ENCODE measurements at regions not wholly inside any gene's neighbourhood (a gene's known extent, or its start where the extent isn't known, plus 50 kb on each side); places are given as distances from the start of the nearest gene placed in this dataset.

GRCh38 chr6:133796235-133796634, 92.7 kb upstream of the TCF21 start:
- no TSS peak for BruUV-seq (replicated peaks)
- ChIA-PET CTCF (no interaction called here), POLR2A (no interaction called here)
- Histone ChIP-seq H4K20me1 (replicated peaks; ENCODE audit: control insufficient read depth, extremely low read depth, insufficient read depth, low read length) (no peaks in the 10 kb centered on the region), H2AFZ (ENCODE audit: low read depth, low read length) (no peak overlapping the region), H3K9ac (replicated peaks; ENCODE audit: extremely low read depth, insufficient read depth, low read length) (no peak overlapping the region), H3K4me1 (ENCODE audit: control insufficient read depth, extremely low read depth, insufficient read depth, low read length) (no peaks in the 10 kb centered on the region), H3K9me1 (replicated peaks; ENCODE audit: control insufficient read depth, extremely low read depth, insufficient read depth, low read length) (no peaks in the 10 kb centered on the region), H3K4me2 (ENCODE audit: insufficient read depth, low read length) (no peak overlapping the region), H3K79me2 (ENCODE audit: control insufficient read depth, insufficient read depth, low read length) (no peaks in the 10 kb centered on the region), H3K4me3 (replicated peaks in 1 of 3; ENCODE audit: insufficient read depth in 1 of 3, low read depth in 1 of 3, low read length in 3 of 3) (no peak overlapping the region), H3K36me3 (ENCODE audit: control insufficient read depth in 2 of 2, extremely low read depth in 1 of 2, insufficient read depth in 2 of 2, low read length in 2 of 2) (no peaks in the 10 kb centered on the region), H3K27ac (ENCODE audit: insufficient read depth, low read depth, low read length) (no peak overlapping the region), H3K27me3 (ENCODE audit: control insufficient read depth in 2 of 2, insufficient read depth in 2 of 2, low read length in 2 of 2) (no peaks in the 10 kb centered on the region), H3K9me3 (replicated peaks; ENCODE audit: control insufficient read depth, insufficient read depth, low read length) (no peaks in the 10 kb centered on the region)
- DNase-seq (ENCODE audit: low read depth, low spot score) (no peak), FAIRE-seq (no peak)
- TF ChIP-seq FOS (IDR thresholded peaks at IDR 0.05; ENCODE audit: borderline replicate concordance, insufficient read depth, low read length) (no peak), MAX (IDR thresholded peaks at IDR 0.05; ENCODE audit: insufficient read depth, insufficient read length) (no peak), CTCF (IDR thresholded peaks at IDR 0.05; ENCODE audit: extremely low read depth in 1 of 2, insufficient read depth in 1 of 2, low read depth in 1 of 2, low read length in 2 of 2) (no peak), POLR2AphosphoS5 (IDR thresholded peaks at IDR 0.05; ENCODE audit: insufficient read depth, low read depth, low read length) (no peak), MYC (IDR thresholded peaks at IDR 0.05; ENCODE audit: low read depth, low read length) (no peak), JUN (IDR thresholded peaks at IDR 0.05; ENCODE audit: borderline replicate concordance, insufficient read depth, insufficient read length, low read depth) (no peak), EZH2 (IDR thresholded peaks at IDR 0.05; ENCODE audit: borderline replicate concordance, low read depth, low read length, severe bottlenecking) (no peak)
- dilution Hi-C loops (cut with MboI; ENCODE audit: extremely low pct_ligation_motif_present, low sequenced_read_pairs) (no loop called here), intact Hi-C loops (cut with micrococcal nuclease) (no loop called here)
